K562 (cell line): ENCODE measurements at regions not wholly inside any gene's neighbourhood (a gene's known extent, or its start where the extent isn't known, plus 50 kb on each side); places are given as distances from the start of the nearest gene placed in this dataset.

Experiments
- ATAC-seq: fragments of 200-7000 bp; cut with Tn5 transposase; 3 replicates; pipeline ENCODE4 v1.9.1; 2020; ENCODE audit warnings: moderate library complexity
- BruUV-seq: library from RNA; stranded (reverse); fragments of 400-500 nt; replicated peaks from 2 replicates; lab custom pipeline; 2021; lab: Mats Ljungman, UMichigan
- CTCF ChIA-PET: fragments of 300-600 bp; formaldehyde crosslinking; extraction: SDS; loops from one replicate; lab custom pipeline; 2021; ENCODE audit warnings: low intra/inter-chr PET ratio; lab: Yijun Ruan, JAX
- POLR2A ChIA-PET: fragments of 300-600, 350-650 bp; sonication (Branson Sonifier 250); formaldehyde crosslinking; extraction: SDS; loops from one replicate; lab custom pipeline; 2021; ENCODE audit warnings: antibody characterized with exemption, inconsistent platforms; lab: Yijun Ruan, JAX
- DNase-seq, 4 experiments: peaks; one replicate each; pipeline versions ENCODE4 v3.0.0 to v3.0.0-alpha.2; 2011 to 2018; ENCODE audit warnings: low spot score in 3 of 4, mixed read lengths in 3 of 4; ENCODE audit errors: extremely low read depth in 1 of 4
- FAIRE-seq: peaks from 2 replicates; lab custom pipeline; 2011; peaks lifted over from hg19 to GRCh38; lab: Jason Lieb, UNC
- H2AFZ ChIP-seq: 2 replicates; pipeline ENCODE4 v1.6.0; 2011; ENCODE audit warnings: low read depth, low read length, control low read depth, inconsistent platforms
- H3K27ac ChIP-seq: fragments of 200-600 bp; 3 replicates; pipeline ENCODE4 v1.8.0; 2011; ENCODE audit warnings: low read depth, mild to moderate bottlenecking, control low read depth, inconsistent platforms, low read length, moderate library complexity, mixed read lengths; ENCODE audit errors: extremely low read depth
- H3K27me3 ChIP-seq, 2 experiments: fragments of 300-600 bp in 1 of 2; 2 replicates in 1 of 2; 3 replicates in 1 of 2; pipeline versions ENCODE4 v1.6.0 to v1.8.0; 2011; ENCODE audit warnings: inconsistent platforms in 2 of 2, low read length in 2 of 2, mild to moderate bottlenecking in 1 of 2, mixed read lengths in 1 of 2, moderate library complexity in 1 of 2; ENCODE audit not compliant: control insufficient read depth in 2 of 2, insufficient read depth in 2 of 2
- H3K36me3 ChIP-seq: fragments of 300-600 bp; 3 replicates; pipeline ENCODE4 v1.8.0; 2011; ENCODE audit warnings: mild to moderate bottlenecking, low read length, inconsistent platforms; ENCODE audit not compliant: control insufficient read depth, insufficient read depth
- H3K4me1 ChIP-seq, 2 experiments: fragments of 200-600 bp in 1 of 2; replicated peaks in 1 of 2; 2 replicates in 1 of 2; 3 replicates in 1 of 2; pipeline versions ENCODE4 v1.5.1 to v1.8.0; 2011; ENCODE audit warnings: inconsistent platforms in 2 of 2, low read length in 2 of 2, mild to moderate bottlenecking in 1 of 2, mixed read lengths in 1 of 2, moderate library complexity in 1 of 2; ENCODE audit not compliant: control insufficient read depth in 2 of 2, insufficient read depth in 2 of 2
- H3K4me2 ChIP-seq: 2 replicates; pipeline ENCODE4 v1.6.1; 2011; ENCODE audit warnings: low read length, control low read depth, inconsistent platforms, mixed read lengths; ENCODE audit not compliant: insufficient read depth
- H3K4me3 ChIP-seq: fragments of 200-600 bp; sonication (generic), shearing (Covaris generic); 2 replicates; pipeline ENCODE4 v1.5.1; 2016; ENCODE audit warnings: control low read depth, inconsistent platforms
- H3K79me2 ChIP-seq: fragments of 200-600 bp; 3 replicates; pipeline ENCODE4 v1.8.0; 2011; ENCODE audit warnings: low read length, inconsistent platforms; ENCODE audit not compliant: control insufficient read depth, insufficient read depth
- H3K9ac ChIP-seq, 2 experiments: 2 replicates each; pipeline versions ENCODE4 v1.6.0 to v1.6.1; 2011; ENCODE audit warnings: low read depth in 2 of 2, low read length in 2 of 2, control low read depth in 1 of 2, inconsistent platforms in 1 of 2, mild to moderate bottlenecking in 1 of 2, mixed read lengths in 1 of 2; ENCODE audit not compliant: insufficient read depth in 1 of 2
- H3K9me1 ChIP-seq: one replicate; pipeline ENCODE4 v1.6.0; 2011; ENCODE audit warnings: inconsistent platforms, mild to moderate bottlenecking, low read length, moderate library complexity; ENCODE audit not compliant: control insufficient read depth, insufficient read depth
- H3K9me3 ChIP-seq: replicated peaks from 2 replicates; pipeline ENCODE4 v1.5.1; 2011; ENCODE audit warnings: low read depth, low read length, inconsistent platforms; ENCODE audit not compliant: control insufficient read depth, insufficient read depth
- H4K20me1 ChIP-seq: replicated peaks from 2 replicates; pipeline ENCODE4 v1.6.1; 2011; ENCODE audit warnings: low read length, inconsistent platforms, mixed read lengths; ENCODE audit not compliant: control insufficient read depth, insufficient read depth
- BRCA1 ChIP-seq, 2 experiments: fragments of 450-650 bp in 1 of 2; sonication (generic) in 1 of 2; formaldehyde crosslinking in 1 of 2; IDR thresholded peaks; 2 replicates each; pipeline versions ENCODE4 v1.5.0 to v1.6.1; 2017 to 2020; ENCODE audit warnings: mild to moderate bottlenecking in 1 of 2, missing genetic modification reagents in 1 of 2
- HNRNPLL ChIP-seq: fragments of 200-400 bp; formaldehyde crosslinking; IDR thresholded peaks from 2 replicates; pipeline ENCODE4 v1.6.1; 2017; ENCODE audit warnings: low read length, low read depth, mild to moderate bottlenecking; ENCODE audit not compliant: poor library complexity, severe bottlenecking
- LARP7 ChIP-seq: fragments of 450-650 bp; IDR thresholded peaks from 2 replicates; pipeline ENCODE4 v1.6.1; 2016
- MXI1 ChIP-seq: IDR thresholded peaks from 2 replicates; pipeline ENCODE4 v1.6.1; 2011; ENCODE audit warnings: low read depth, mild to moderate bottlenecking, improper control_type of control experiment, low read length
- RREB1 ChIP-seq: fragments of 250-450 bp; sonication (Bioruptor Pico); IDR thresholded peaks from 2 replicates; pipeline ENCODE4 v1.4.0; 2020
- U2AF2 ChIP-seq: fragments of 200-400 bp; formaldehyde crosslinking; optimal IDR thresholded peaks from 2 replicates; pipeline ENCODE3; 2017; ENCODE audit warnings: low read depth, mild to moderate bottlenecking, low read length
- ZNF384 ChIP-seq: IDR thresholded peaks from 2 replicates; pipeline ENCODE4 v1.6.1; 2012; ENCODE audit warnings: low read depth, low read length, improper control_type of control experiment
- ZNF444 ChIP-seq: fragments of 250-450 bp; sonication (Bioruptor Pico); IDR thresholded peaks from 2 replicates; pipeline ENCODE4 v1.4.0; 2020; ENCODE audit warnings: mild to moderate bottlenecking, moderate library complexity
- ZNF445 ChIP-seq: fragments of 250-450 bp; sonication (Bioruptor Pico); IDR thresholded peaks from 2 replicates; pipeline ENCODE4 v1.4.0; 2020; ENCODE audit warnings: low read depth, mild to moderate bottlenecking, moderate library complexity
- ZNF644 ChIP-seq: fragments of 200-800 bp; sonication (Bioruptor generic); IDR thresholded peaks from 2 replicates; pipeline ENCODE4 v1.6.1; 2016; ENCODE audit warnings: low read depth, missing genetic modification characterization, missing compliant biosample characterization
- WGBS: fragments of 100-300 bp; shearing (Covaris generic); methylation state at CpG from one replicate; pipeline ENCODE4 v1.1.6; 2016; ENCODE audit warnings: low coverage, mixed read lengths; ENCODE audit not compliant: insufficient coverage; ENCODE audit errors: missing lambda C conversion rate; 5-methylcytosine and 5-hydroxymethylcytosine counted together
- in situ Hi-C: fragments of 300-500 bp; cut with MboI; formaldehyde crosslinking; loops from 4 replicates; pipeline ENCODE4 v1.15.0; 2018; ENCODE audit warnings: inconsistent platforms, mixed read lengths
- intact Hi-C: fragments of 100-400 bp; cut with micrococcal nuclease; formaldehyde crosslinking; loops from 2 replicates; pipeline ENCODE4 v1.14.2; 2022
- TF ChIP-seq, protein P1 (sequence below): fragments of 200-400 bp; formaldehyde crosslinking; IDR thresholded peaks from 2 replicates; pipeline ENCODE4 v1.6.1; 2017; ENCODE audit warnings: mild to moderate bottlenecking, low read depth, low read length, moderate library complexity

GRCh38 chr12:63305901-63306875 is 155.2 kb upstream of the AVPR1A start (continued):
- TF ChIP-seq, protein P1, sequence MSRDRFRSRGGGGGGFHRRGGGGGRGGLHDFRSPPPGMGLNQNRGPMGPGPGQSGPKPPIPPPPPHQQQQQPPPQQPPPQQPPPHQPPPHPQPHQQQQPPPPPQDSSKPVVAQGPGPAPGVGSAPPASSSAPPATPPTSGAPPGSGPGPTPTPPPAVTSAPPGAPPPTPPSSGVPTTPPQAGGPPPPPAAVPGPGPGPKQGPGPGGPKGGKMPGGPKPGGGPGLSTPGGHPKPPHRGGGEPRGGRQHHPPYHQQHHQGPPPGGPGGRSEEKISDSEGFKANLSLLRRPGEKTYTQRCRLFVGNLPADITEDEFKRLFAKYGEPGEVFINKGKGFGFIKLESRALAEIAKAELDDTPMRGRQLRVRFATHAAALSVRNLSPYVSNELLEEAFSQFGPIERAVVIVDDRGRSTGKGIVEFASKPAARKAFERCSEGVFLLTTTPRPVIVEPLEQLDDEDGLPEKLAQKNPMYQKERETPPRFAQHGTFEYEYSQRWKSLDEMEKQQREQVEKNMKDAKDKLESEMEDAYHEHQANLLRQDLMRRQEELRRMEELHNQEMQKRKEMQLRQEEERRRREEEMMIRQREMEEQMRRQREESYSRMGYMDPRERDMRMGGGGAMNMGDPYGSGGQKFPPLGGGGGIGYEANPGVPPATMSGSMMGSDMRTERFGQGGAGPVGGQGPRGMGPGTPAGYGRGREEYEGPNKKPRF = no peak
- TF ChIP-seq HNRNPLL (no peak), ZNF384 (no peak), ZNF444 (no peak), ZNF644 (tag) (no peak)

DNA sequence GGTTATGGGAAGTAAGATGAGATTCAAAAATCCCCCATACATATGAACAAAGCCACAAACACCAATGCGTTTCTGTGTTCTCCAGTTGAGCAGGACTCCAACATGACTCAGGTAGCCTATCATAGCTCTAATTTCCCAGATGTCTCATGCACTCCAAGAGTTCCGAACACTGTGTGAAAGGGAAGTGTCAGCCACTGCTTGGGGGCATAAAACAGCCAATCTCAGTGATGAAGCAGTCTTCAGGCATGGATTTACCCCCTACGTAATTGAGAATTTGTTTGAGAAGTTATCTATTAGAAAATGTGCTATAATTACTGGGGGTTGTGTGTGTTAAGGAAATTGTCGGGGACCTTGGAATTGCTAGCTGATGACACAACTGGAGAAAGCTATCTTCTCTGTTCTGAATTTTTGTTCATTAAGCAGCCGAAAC is 153.9 kb upstream of the AVPR1A start:
- BruUV-seq = no TSS peak
- Histone ChIP-seq H3K36me3 (no peaks in the 10 kb centered on the region), H3K27me3 (no peaks in the 10 kb centered on the region), H3K9me1 (no peaks in the 10 kb centered on the region), H4K20me1 (no peaks in the 10 kb centered on the region), H3K4me3 (no peak overlapping the region), H3K4me2 (no peak overlapping the region), H3K9me3 (no peaks in the 10 kb centered on the region; the same call in 1 of the 2 replicates), H3K27ac (no peak overlapping the region), H3K4me1 (no peaks in the 10 kb centered on the region), H3K9ac (no peak overlapping the region), H2AFZ (no peak overlapping the region), H3K79me2 (no peaks in the 10 kb centered on the region)
- no peak for ATAC-seq
- TF ChIP-seq MXI1 (no peak), BRCA1 (IDR thresholded peaks at IDR 0.05) (no peak), BRCA1 (CRISPR knock-in tag; IDR thresholded peaks at IDR 0.05) (no peak), RREB1 (CRISPR knock-in tag) (no peak), U2AF2 (no peak), LARP7 (no peak), ZNF445 (no peak)
- CTCF ChIA-PET = no interaction called here
- intact Hi-C loops = no loop called here
- no peak for FAIRE-seq
- DNase-seq = no peak
- POLR2A ChIA-PET = no interaction called here
- WGBS = 0% methylated on average over 5 of the region's 5 CpGs
- in situ Hi-C loops = no loop called here
